HEK293 (cell line): ENCODE measurements at regions not wholly inside any gene's neighbourhood (a gene's known extent, or its start where the extent isn't known, plus 50 kb on each side); places are given as distances from the start of the nearest gene placed in this dataset.

Source experiments
- CTCF ChIA-PET: fragments of 350-600 bp; formaldehyde crosslinking; extraction: SDS; loops from one replicate; lab custom pipeline; 2021; ENCODE audit warnings: antibody characterized with exemption; lab: Yijun Ruan, JAX
- POLR2A ChIA-PET: fragments of 300-600 bp; formaldehyde crosslinking; extraction: SDS; loops from one replicate; lab custom pipeline; 2020; ENCODE audit warnings: antibody characterized with exemption, inconsistent platforms; lab: Yijun Ruan, JAX
- H3K27ac ChIP-seq: fragments of 200-500 bp; sonication (Bioruptor generic); 2 replicates; pipeline ENCODE4 v1.5.1; 2014; ENCODE audit warnings: low read depth, low read length, control low read depth, inconsistent platforms; ENCODE audit errors: extremely low read depth
- H3K36me3 ChIP-seq, 2 experiments: fragments of 200-500 bp in 1 of 2; sonication (Bioruptor generic) in 1 of 2; 1 replicate in 1 of 2; 2 replicates in 1 of 2; pipeline ENCODE4 v1.5.1; 2014 to 2017; ENCODE audit warnings: inconsistent platforms in 2 of 2, low read length in 2 of 2; ENCODE audit not compliant: control insufficient read depth in 2 of 2, insufficient read depth in 1 of 2
- H3K4me1 ChIP-seq: fragments of 200-500 bp; sonication (Bioruptor generic); 2 replicates; pipeline ENCODE4 v1.5.1; 2014; ENCODE audit warnings: mild to moderate bottlenecking, low read length, inconsistent platforms; ENCODE audit not compliant: control insufficient read depth, insufficient read depth
- H3K4me3 ChIP-seq: 2 replicates; pipeline ENCODE4 v1.5.1; 2011; ENCODE audit warnings: low read depth, mild to moderate bottlenecking, control low read depth, low read length, moderate library complexity
- H3K9me3 ChIP-seq: fragments of 200-500 bp; sonication (Bioruptor generic); 2 replicates; pipeline ENCODE4 v1.5.1; 2014; ENCODE audit warnings: low read depth, low read length, inconsistent platforms; ENCODE audit not compliant: control insufficient read depth, insufficient read depth
- BCL11A ChIP-seq: fragments of 450-650 bp; formaldehyde crosslinking; IDR thresholded peaks from 2 replicates; pipeline ENCODE4 v1.5.1; 2016; ENCODE audit warnings: low read depth, missing biosample characterization, missing genetic modification characterization
- GLI2 ChIP-seq: fragments of 450-650 bp; formaldehyde crosslinking; IDR thresholded peaks from 2 replicates; pipeline ENCODE4; 2017; ENCODE audit warnings: missing biosample characterization, missing genetic modification characterization, low read depth, borderline replicate concordance
- GLI4 ChIP-seq: fragments of 450-650 bp; formaldehyde crosslinking; IDR thresholded peaks from 2 replicates; pipeline ENCODE4 v1.5.1; 2016; ENCODE audit warnings: missing biosample characterization, missing genetic modification characterization
- GLIS1 ChIP-seq: fragments of 450-650 bp; formaldehyde crosslinking; IDR thresholded peaks from 2 replicates; pipeline ENCODE4 v1.5.1; 2016; ENCODE audit warnings: missing biosample characterization, missing genetic modification characterization
- KLF1 ChIP-seq: fragments of 450-650 bp; formaldehyde crosslinking; IDR thresholded peaks from 2 replicates; pipeline ENCODE4 v1.5.1; 2016; ENCODE audit warnings: missing biosample characterization, missing genetic modification characterization
- MYNN ChIP-seq: fragments of 450-650 bp; formaldehyde crosslinking; IDR thresholded peaks from 2 replicates; pipeline ENCODE4 v1.5.1; 2016; ENCODE audit warnings: missing biosample characterization, missing genetic modification characterization, borderline replicate concordance
- PRDM2 ChIP-seq: fragments of 450-650 bp; formaldehyde crosslinking; IDR thresholded peaks from 2 replicates; pipeline ENCODE4 v1.5.1; 2016; ENCODE audit warnings: missing biosample characterization, missing genetic modification characterization, borderline replicate concordance
- TSHZ1 ChIP-seq: fragments of 450-650 bp; formaldehyde crosslinking; IDR thresholded peaks from 2 replicates; pipeline ENCODE4 v1.5.1; 2016; ENCODE audit warnings: missing biosample characterization, missing genetic modification characterization, borderline replicate concordance
- ZBTB20 ChIP-seq: fragments of 450-650 bp; formaldehyde crosslinking; IDR thresholded peaks from 2 replicates; pipeline ENCODE4 v1.5.1; 2016; ENCODE audit warnings: missing biosample characterization, missing genetic modification characterization
- ZBTB7A ChIP-seq: fragments of 450-650 bp; formaldehyde crosslinking; IDR thresholded peaks from 2 replicates; pipeline ENCODE4 v1.5.1; 2016; ENCODE audit warnings: low read depth, missing biosample characterization, missing genetic modification characterization
- ZFP41 ChIP-seq: fragments of 450-650 bp; formaldehyde crosslinking; IDR thresholded peaks from 2 replicates; pipeline ENCODE4 v1.5.1; 2016; ENCODE audit warnings: missing biosample characterization, missing genetic modification characterization, borderline replicate concordance
- ZNF558 ChIP-seq: fragments of 450-650 bp; formaldehyde crosslinking; IDR thresholded peaks from 2 replicates; pipeline ENCODE4 v1.5.1; 2016; ENCODE audit warnings: missing biosample characterization, missing genetic modification characterization
- ZNF76 ChIP-seq: fragments of 450-650 bp; formaldehyde crosslinking; IDR thresholded peaks from 2 replicates; pipeline ENCODE4; 2016; ENCODE audit warnings: low read depth, missing biosample characterization, missing genetic modification characterization, borderline replicate concordance
- TF ChIP-seq, protein P1 (sequence below): fragments of 450-650 bp; formaldehyde crosslinking; IDR thresholded peaks from 2 replicates; pipeline ENCODE4 v1.5.1; 2016; ENCODE audit warnings: missing biosample characterization, missing genetic modification characterization, low read depth
- TF ChIP-seq, protein P2 (sequence below): fragments of 450-650 bp; formaldehyde crosslinking; IDR thresholded peaks from 2 replicates; pipeline ENCODE4 v1.5.1; 2016; ENCODE audit warnings: missing biosample characterization, missing genetic modification characterization, low read depth

- TF ChIP-seq, protein P1, sequence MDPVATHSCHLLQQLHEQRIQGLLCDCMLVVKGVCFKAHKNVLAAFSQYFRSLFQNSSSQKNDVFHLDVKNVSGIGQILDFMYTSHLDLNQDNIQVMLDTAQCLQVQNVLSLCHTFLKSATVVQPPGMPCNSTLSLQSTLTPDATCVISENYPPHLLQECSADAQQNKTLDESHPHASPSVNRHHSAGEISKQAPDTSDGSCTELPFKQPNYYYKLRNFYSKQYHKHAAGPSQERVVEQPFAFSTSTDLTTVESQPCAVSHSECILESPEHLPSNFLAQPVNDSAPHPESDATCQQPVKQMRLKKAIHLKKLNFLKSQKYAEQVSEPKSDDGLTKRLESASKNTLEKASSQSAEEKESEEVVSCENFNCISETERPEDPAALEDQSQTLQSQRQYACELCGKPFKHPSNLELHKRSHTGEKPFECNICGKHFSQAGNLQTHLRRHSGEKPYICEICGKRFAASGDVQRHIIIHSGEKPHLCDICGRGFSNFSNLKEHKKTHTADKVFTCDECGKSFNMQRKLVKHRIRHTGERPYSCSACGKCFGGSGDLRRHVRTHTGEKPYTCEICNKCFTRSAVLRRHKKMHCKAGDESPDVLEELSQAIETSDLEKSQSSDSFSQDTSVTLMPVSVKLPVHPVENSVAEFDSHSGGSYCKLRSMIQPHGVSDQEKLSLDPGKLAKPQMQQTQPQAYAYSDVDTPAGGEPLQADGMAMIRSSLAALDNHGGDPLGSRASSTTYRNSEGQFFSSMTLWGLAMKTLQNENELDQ (tag by site-specific recombination): no peak
- no peak for TF ChIP-seq KLF1 (tag by site-specific recombination)
Measured at GRCh38 chr10:91024541-91024940, 103.7 kb upstream of the ANKRD1 start (continued).

- H3K36me3 ChIP-seq: no peaks in the 10 kb centered on the region
- POLR2A ChIA-PET: no interaction called here
- no peak overlapping the region for H3K27ac ChIP-seq
- no peak overlapping the region for H3K4me3 ChIP-seq
- TF ChIP-seq MYNN (tag by site-specific recombination): no peak
- no peak for TF ChIP-seq ZNF558
- no peak for TF ChIP-seq ZFP41 (tag by site-specific recombination)
- TF ChIP-seq ZNF76 (tag by site-specific recombination): no peak
- no peak for TF ChIP-seq ZBTB7A (tag by site-specific recombination)
- no peak for TF ChIP-seq GLI2 (tag by site-specific recombination)
- no peak for TF ChIP-seq GLI4 (tag by site-specific recombination)
- TF ChIP-seq ZBTB20 (tag by site-specific recombination): no peak
- no peak for TF ChIP-seq BCL11A
- TF ChIP-seq, protein P2, sequence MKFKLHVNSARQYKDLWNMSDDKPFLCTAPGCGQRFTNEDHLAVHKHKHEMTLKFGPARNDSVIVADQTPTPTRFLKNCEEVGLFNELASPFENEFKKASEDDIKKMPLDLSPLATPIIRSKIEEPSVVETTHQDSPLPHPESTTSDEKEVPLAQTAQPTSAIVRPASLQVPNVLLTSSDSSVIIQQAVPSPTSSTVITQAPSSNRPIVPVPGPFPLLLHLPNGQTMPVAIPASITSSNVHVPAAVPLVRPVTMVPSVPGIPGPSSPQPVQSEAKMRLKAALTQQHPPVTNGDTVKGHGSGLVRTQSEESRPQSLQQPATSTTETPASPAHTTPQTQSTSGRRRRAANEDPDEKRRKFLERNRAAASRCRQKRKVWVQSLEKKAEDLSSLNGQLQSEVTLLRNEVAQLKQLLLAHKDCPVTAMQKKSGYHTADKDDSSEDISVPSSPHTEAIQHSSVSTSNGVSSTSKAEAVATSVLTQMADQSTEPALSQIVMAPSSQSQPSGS (tag by site-specific recombination): no peak
- TF ChIP-seq GLIS1 (tag by site-specific recombination): no peak
- no peak for TF ChIP-seq PRDM2
- TF ChIP-seq TSHZ1 (tag by site-specific recombination): no peak
- peaks cover 3% of the 10 kb centered on the region for H3K4me1 ChIP-seq
- CTCF ChIA-PET: no interaction called here
- H3K9me3 ChIP-seq: no peaks in the 10 kb centered on the region
Measured at GRCh38 chr10:91032611-91033206, 111.8 kb upstream of the ANKRD1 start.
